Progenitor cell of endocrine pancreas (in vitro differentiated cells): ENCODE measurements at regions not wholly inside any gene's neighbourhood (a gene's known extent, or its start where the extent isn't known, plus 50 kb on each side); places are given as distances from the start of the nearest gene placed in this dataset.

Source experiments
- DNase-seq: peaks from one replicate; pipeline ENCODE4 v3.0.0; 2021; ENCODE audit warnings: low spot score; ENCODE audit not compliant: unreplicated experiment
- H3K27ac Mint-ChIP-seq: 2 replicates; pipeline ENCODE4 v1.8.0; 2021; ENCODE audit warnings: mild to moderate bottlenecking, moderate library complexity, mixed read lengths
- H3K27me3 Mint-ChIP-seq: 2 replicates; pipeline ENCODE4 v1.8.0; 2021; ENCODE audit warnings: mixed read lengths
- H3K36me3 Mint-ChIP-seq: 2 replicates; pipeline ENCODE4 v1.8.0; 2022; ENCODE audit warnings: mixed read lengths; ENCODE audit not compliant: insufficient read depth
- H3K4me1 Mint-ChIP-seq: 2 replicates; pipeline ENCODE4 v1.8.0; 2021; ENCODE audit warnings: low read depth, mixed read lengths
- H3K4me3 Mint-ChIP-seq: 2 replicates; pipeline ENCODE4 v1.8.0; 2021; ENCODE audit warnings: low read depth, mild to moderate bottlenecking, moderate library complexity, mixed read lengths
- H3K9me3 Mint-ChIP-seq: 2 replicates; pipeline ENCODE4 v1.8.0; 2021; ENCODE audit warnings: low read depth, mixed read lengths
- CTCF ChIP-seq: fragments of 200-600 bp; sonication (generic); IDR thresholded peaks from one replicate; pipeline ENCODE4 v1.5.0; 2021; ENCODE audit warnings: antibody characterized with exemption, mild to moderate bottlenecking; ENCODE audit not compliant: unreplicated experiment

DNA sequence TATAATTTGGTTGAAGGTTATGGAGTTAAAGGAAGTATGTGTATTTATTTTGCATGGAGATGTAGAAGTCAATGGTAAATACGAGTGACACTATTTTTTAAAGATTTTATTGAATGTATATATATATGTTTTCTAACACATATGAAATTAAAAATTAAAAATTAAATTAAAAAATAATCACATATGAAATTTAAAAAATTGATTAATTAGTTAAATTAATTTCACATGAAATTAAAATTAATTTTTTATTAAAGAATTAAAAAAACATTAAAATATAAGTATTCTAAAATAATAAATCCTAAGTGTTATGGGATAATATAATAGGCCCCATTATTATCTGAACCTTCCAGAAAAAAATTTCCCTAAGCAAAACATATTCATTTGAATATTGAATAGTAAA lies 1163.5 kb downstream of the ARAP2 start:
- Mint-ChIP-seq H3K9me3 (no peaks in the 10 kb centered on the region), H3K36me3 (no peaks in the 10 kb centered on the region), H3K27ac (no peak overlapping the region), H3K27me3 (no peaks in the 10 kb centered on the region), H3K4me3 (no peak overlapping the region), H3K4me1 (no peaks in the 10 kb centered on the region)
- DNase-seq: no peak
- no peak for TF ChIP-seq CTCF

DNA sequence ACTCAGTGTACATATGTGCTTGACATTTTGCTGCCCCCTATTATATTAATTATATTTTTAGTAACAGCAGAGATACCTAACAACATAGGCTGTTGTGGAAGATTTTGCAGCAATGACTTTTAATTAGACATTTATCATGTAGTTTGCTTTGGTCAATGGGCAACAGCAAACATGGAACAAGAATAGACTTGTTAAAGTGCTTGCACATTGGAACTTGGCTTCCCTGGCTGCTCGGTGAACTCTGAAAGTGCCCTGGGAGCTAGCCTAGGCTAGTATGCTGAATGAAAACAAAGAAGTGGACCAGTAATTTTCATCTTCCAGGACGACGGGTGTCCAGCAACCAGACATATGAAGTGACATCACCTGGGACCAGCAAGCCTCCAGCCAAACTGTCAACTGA lies 1157.1 kb downstream of the ARAP2 start:
- H3K4me1 Mint-ChIP-seq: peaks cover 2% of the 10 kb centered on the region
- TF ChIP-seq CTCF: no peak
- H3K27me3 Mint-ChIP-seq: no peaks in the 10 kb centered on the region
- no peak overlapping the region for H3K4me3 Mint-ChIP-seq
- no peak overlapping the region for H3K27ac Mint-ChIP-seq
- no peaks in the 10 kb centered on the region for H3K36me3 Mint-ChIP-seq
- no peak for DNase-seq
- no peaks in the 10 kb centered on the region for H3K9me3 Mint-ChIP-seq

GRCh38 chr4:35100932-35101331 lies 1143.4 kb downstream of the ARAP2 start:
- DNase-seq: no peak
- H3K27me3 Mint-ChIP-seq: no peaks in the 10 kb centered on the region
- no peaks in the 10 kb centered on the region for H3K4me1 Mint-ChIP-seq
- H3K27ac Mint-ChIP-seq: no peak overlapping the region
- no peak for TF ChIP-seq CTCF
- H3K36me3 Mint-ChIP-seq: no peaks in the 10 kb centered on the region
- peaks cover 10% of the 10 kb centered on the region for H3K9me3 Mint-ChIP-seq
- no peak overlapping the region for H3K4me3 Mint-ChIP-seq

- no peak overlapping the region for H3K27ac Mint-ChIP-seq
- no peaks in the 10 kb centered on the region for H3K4me1 Mint-ChIP-seq
- no peaks in the 10 kb centered on the region for H3K27me3 Mint-ChIP-seq
- no peaks in the 10 kb centered on the region for H3K36me3 Mint-ChIP-seq
- no peak overlapping the region for H3K4me3 Mint-ChIP-seq
- DNase-seq: no peak
- TF ChIP-seq CTCF: no peak
- peaks cover 10% of the 10 kb centered on the region for H3K9me3 Mint-ChIP-seq
These were observed 1142.2 kb downstream of the ARAP2 start for GRCh38 chr4:35102066-35102465.

DNA sequence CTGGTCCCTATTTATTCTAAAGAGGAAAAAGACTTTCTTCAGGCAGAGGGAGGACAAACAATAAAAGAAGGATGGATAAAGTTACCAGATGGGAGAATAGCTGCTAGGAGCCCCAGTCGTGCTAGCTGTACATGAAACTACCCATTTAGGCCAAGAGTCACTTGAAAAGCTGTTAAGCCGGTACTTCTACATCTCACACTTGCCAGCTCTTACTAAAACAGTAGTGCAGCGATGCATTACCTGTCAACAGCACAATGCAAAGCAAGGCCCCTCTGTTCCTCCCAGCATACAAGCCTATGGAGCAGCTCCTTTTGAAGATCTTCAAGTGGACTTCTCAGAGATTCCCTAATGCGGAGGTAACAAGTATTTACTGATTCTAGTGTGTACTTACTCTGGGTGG lies 1138.8 kb downstream of the ARAP2 start:
- TF ChIP-seq CTCF: no peak
- H3K4me1 Mint-ChIP-seq: peaks cover 1% of the 10 kb centered on the region
- no peak overlapping the region for H3K4me3 Mint-ChIP-seq
- no peak overlapping the region for H3K27ac Mint-ChIP-seq
- H3K9me3 Mint-ChIP-seq: peaks cover 19% of the 10 kb centered on the region
- H3K27me3 Mint-ChIP-seq: no peaks in the 10 kb centered on the region
- DNase-seq: no peak
- no peaks in the 10 kb centered on the region for H3K36me3 Mint-ChIP-seq
